A673 (cell line): ENCODE measurements at regions not wholly inside any gene's neighbourhood (a gene's known extent, or its start where the extent isn't known, plus 50 kb on each side); places are given as distances from the start of the nearest gene placed in this dataset.

Experiments used
- EZH2 ChIP-seq: fragments of 200-600 bp; sonication (generic); IDR thresholded peaks from 2 replicates; pipeline ENCODE4 v1.6.1; 2017; ENCODE audit warnings: borderline replicate concordance, low read depth, mild to moderate bottlenecking, mixed read lengths, antibody characterized with exemption, low read length; ENCODE audit not compliant: poor library complexity, severe bottlenecking
- TF ChIP-seq, protein P1 (sequence below): fragments of 300-800, 200-600 bp; sonication (generic); conservative IDR thresholded peaks from 2 replicates; pipeline ENCODE4 v1.5.1; 2017; ENCODE audit warnings: low read depth, mild to moderate bottlenecking, antibody characterized with exemption, low read length, moderate library complexity, mixed read lengths

DNA sequence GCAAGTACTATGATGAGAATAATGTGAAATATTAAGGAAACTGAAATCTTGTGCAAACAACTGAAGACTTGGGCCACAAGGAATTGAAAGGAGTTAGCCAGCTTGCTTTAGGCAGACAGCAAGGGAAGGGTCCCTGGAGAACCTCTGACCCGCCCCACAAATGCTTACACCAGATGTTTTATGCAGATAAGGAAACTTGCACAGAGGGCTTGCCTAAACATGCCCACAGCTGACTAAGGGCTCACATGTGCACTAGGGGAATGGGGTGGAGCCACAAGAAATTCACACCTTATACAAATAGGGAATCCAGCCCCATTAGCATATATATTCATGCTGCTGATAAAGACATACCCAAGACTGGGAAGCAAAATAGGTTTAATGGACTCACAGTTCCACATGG lies 86.1 kb upstream of the CYYR1 start:
- TF ChIP-seq EZH2, result no peak
- TF ChIP-seq, protein P1, sequence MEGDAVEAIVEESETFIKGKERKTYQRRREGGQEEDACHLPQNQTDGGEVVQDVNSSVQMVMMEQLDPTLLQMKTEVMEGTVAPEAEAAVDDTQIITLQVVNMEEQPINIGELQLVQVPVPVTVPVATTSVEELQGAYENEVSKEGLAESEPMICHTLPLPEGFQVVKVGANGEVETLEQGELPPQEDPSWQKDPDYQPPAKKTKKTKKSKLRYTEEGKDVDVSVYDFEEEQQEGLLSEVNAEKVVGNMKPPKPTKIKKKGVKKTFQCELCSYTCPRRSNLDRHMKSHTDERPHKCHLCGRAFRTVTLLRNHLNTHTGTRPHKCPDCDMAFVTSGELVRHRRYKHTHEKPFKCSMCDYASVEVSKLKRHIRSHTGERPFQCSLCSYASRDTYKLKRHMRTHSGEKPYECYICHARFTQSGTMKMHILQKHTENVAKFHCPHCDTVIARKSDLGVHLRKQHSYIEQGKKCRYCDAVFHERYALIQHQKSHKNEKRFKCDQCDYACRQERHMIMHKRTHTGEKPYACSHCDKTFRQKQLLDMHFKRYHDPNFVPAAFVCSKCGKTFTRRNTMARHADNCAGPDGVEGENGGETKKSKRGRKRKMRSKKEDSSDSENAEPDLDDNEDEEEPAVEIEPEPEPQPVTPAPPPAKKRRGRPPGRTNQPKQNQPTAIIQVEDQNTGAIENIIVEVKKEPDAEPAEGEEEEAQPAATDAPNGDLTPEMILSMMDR, result no peak
